H4 (cell line): ENCODE measurements at regions not wholly inside any gene's neighbourhood (a gene's known extent, or its start where the extent isn't known, plus 50 kb on each side); places are given as distances from the start of the nearest gene placed in this dataset.
A peak's percentile ranks its signal among the peaks of the same experiment; 100 is the strongest.
"Not testable (repeated sequence)": the region's sequence is repeated elsewhere in the genome, so short reads cannot be mapped to it uniquely, and the experiment has no call there.

Experiments
- DNase-seq: peaks from one replicate; pipeline ENCODE4 v3.0.0-alpha.2; 2015; ENCODE audit warnings: low spot score

DNA sequence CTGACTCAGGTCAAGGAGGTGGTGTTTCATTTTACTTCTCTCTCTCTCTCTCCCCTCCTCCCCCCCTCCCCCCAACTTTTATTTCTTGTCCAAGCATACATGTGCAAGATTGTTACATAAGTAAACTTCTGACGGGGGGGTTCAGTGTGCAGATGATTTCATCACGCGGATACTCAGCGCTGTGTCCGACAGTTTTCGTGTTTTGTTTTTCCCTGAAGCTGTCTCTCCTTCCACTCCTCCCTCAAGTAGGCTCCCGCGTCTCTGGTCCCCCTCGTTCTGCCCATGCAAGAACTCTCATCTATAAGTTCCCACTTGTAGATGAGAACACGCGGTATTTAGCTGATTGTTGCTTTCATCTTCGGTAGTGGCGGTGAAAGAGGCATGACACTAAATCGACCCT lies 111.0 kb upstream of the ANKRD30BL start:
- DNase-seq: no peak

DNA sequence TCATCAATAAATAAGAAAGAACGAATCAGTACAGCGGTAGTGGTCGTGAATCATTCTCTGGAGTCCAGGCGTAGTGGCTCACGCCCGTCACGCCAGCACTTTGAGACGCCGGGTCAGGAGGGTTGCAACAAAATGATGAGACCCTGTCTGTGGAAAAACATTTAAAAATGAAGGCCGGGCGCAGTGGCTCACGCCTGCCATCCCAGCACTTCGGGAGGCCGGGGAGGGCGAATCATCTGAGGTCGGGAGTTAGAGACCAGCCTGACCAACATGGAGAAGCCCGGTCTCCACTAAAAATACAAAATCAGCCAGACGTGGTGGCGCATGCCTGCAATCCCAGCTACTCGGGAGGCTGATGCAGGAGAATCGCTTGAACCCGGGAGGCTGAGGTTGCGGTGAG lies 111.8 kb upstream of the ANKRD30BL start:
- not testable (repeated sequence) for DNase-seq

DNA sequence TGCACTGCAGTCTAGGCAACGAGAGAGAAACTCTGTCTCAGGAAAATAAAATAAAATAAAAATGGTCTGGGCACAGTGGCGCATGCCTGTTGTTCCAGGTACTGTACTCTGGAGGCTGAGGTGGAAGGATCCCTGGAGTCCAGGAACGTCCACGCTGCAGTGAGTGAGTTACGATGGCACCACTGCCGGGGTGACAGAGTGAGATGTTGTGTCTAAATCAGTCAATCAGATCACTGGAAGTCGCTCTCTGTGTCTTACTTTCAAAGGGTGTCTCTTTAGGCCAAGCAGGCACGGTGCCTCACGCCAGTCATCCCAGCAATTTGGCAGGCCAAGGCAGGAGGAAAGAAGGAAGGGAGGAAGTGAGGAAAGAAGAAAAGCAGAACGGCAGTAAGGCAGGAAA lies 112.2 kb upstream of the ANKRD30BL start:
- no peak for DNase-seq

DNA sequence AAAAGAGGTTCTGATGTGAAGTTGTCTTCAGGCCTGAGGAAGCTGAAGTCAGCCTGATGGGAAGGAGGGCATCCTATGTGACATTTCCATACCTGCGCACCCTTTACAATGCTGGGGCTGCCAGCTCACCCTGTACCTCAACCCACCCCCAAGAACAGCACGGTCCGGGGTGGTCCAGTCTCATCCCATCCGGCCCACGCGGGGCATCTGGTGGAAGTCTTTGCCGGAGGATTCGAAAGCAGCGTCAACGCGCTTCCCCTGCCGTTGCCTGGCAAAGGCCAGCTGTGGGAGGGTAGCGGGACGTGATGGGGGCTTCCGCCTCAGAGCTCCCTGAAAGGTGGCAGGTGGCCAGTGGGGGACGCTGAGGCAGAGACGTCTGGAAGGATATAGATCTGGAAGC lies 113.6 kb upstream of the ANKRD30BL start:
- no peak for DNase-seq

DNA sequence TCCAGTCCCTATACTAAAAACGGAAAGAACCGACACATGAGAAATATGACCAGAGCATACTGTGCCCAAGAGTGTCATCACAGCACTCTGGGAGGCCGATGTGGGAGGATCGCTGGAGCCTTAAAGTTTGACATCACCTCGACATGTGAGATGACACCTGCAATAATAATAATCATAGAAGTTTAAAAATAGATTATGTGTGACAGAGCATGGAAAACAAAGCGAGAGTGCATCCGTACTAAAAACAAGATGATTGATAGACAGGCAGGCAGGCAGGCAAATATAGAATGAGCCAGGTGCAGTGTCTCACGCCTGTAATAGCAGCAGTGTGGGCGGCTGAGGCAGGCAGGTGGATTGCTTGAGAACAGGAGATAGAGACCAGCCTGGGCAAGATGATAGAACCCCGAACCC lies 114.8 kb upstream of the ANKRD30BL start:
- DNase-seq: no peak

DNA sequence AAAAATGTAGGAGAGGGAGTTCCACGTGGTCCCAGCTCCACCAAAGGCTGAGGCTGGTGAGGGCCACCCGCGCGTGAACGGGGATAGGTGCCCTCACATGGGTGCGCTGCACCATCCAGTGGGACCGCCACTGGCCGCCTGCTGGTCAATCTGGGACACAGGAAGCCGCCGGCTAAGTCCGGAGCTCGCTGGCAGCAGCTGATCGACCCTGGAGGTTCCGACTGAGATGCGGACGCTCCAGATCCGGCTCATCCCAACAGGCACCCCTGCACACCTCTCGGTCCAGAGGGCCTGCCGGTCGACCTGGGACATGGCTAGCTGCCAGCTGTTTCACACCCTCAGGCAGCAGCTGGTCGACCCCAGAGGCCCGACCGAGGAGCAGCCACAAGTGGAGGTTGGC lies 116.5 kb upstream of the ANKRD30BL start:
- DNase-seq: no peak

DNA sequence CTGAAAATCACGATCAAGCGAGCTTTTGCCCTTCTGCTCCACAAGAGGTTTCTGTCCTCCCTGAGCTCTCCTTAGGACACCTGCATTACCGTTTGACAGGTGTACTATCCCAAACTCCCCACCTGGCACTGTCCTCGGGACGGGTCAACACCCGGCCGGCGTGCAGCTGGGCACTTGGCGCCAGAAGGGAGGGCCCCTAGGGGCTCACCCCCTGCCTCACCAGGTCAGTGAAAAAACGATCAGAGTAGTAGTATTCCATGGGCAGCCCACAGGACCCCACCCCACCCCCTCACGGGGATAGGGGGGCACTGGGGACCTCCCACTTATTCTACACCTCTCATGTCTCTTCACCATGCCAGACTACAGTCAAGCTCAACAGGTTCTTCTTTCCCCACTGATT lies 117.6 kb upstream of the ANKRD30BL start:
- DNase-seq: no peak

DNA sequence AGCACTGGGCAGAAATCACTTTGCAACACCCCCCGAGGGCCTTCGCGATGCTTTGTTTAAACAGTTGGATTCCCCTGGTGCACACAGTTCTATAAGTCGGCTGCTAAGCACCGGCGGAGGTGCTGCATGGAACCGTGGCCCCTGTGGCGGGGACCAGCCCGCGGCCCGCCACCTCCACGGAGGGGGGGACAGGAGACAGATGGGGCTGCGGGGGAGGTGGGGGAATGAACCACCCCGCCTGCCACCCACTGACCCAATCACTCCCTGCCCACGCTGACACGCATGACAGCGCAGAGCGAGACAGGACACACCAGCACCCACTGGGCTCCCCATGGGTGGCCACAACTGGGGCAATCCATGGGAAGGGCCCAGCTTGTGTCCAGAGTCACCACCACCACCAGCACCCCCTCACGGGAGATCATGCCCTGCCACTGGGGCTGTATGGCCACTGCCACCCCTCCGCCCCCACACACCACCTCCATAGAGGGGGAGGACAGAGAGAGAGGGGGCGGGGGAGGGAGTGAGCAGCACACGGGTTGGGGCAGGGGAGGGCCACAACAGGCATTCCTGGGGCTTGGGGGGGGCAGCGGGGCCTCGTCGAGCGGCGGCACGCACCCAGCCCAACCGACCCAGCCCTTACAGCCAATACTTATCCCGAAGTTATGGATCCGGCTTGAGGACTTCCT lies 118.3 kb upstream of the ANKRD30BL start:
- DNase-seq: no peak

DNA sequence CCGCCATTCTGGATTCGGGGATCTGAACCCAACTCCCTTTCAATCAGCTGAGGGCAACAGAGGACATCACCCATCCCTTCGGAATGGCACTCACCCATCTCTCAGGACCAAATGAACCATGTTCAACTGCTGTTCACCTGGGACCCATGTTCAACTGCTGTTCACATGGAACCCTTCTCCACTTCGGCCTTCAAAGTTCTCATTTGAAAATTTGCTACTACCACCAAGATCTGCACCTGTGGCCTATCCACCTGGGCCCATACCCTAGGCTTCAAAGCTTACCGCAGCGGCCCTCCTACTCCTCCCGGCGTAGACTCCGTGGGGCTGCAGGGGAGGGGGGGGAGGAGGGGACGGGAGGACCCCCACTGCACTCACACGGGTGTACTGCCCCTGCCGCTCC lies 119.2 kb upstream of the ANKRD30BL start:
- DNase-seq: no peak

DNA sequence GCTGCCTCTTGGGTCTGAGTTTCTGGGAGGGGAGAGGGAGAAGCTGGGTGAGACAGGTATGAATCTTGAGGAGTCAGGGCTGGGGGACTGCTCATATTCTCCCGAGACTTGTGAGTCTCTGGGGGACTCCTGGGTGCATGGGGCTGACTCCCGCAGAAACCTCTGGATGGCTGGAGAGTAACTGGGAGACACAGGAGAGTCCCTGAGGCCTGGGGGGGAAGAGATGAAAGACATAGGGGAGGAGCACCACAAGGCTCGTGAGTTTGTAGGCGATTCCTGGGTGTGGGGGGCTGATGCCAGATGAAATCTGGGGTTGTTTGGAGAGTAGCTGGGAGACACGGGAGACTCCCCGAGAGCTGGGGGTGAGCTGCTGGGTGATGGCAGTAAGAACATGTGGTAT lies 120.4 kb upstream of the ANKRD30BL start:
- DNase-seq: not testable (repeated sequence)

DNA sequence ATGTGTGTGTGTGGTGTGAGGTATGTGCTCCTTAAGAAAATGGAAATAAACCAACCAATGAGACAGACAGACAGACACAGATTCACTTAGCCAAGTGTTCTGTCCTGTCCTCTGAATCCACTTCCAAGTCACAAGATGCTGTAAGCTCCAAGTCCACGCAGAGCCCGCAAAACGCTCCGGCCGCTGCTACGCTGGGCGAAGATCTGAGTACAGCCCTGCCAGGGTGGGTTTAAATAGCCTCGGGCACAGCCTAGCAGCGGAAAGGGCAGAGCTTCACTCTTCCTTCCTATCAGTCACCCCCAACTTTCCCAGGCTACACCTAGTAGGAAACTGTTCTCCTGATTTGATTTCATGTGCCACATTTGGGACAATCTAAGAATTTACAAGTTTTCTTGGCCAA lies 121.2 kb upstream of the ANKRD30BL start:
- no peak for DNase-seq

DNA sequence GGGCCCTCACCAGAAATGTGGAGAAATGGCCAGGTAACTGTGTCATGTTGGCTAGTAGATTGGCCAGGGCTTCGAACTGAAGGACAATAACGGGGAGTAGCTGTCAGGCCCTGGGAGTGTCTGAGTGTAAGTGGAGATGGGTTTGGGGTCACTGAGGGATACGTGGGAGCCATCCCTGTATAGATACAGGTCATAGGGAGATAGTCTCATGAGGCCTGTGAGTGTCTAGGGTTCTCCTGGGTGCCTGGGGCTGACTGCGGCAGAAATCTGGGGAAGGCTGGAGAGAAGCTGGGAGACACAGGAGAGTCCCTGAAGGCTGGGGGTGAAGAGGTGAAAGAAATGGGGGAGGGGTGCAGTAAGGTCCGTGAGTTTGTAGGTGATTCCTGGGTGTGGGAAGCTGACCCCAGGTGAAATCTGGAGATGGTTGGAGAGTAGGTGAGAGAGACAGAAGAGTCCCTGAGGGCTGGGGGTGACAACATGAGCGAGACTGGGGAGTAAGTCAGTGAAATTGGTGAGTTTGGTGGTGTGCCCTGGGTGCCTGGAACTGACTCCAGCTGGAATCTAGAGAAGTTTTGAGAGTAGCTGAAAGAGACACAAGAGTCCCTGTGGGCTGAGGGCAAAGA lies 124.6 kb upstream of the ANKRD30BL start:
- DNase-seq: not testable (repeated sequence)

DNA sequence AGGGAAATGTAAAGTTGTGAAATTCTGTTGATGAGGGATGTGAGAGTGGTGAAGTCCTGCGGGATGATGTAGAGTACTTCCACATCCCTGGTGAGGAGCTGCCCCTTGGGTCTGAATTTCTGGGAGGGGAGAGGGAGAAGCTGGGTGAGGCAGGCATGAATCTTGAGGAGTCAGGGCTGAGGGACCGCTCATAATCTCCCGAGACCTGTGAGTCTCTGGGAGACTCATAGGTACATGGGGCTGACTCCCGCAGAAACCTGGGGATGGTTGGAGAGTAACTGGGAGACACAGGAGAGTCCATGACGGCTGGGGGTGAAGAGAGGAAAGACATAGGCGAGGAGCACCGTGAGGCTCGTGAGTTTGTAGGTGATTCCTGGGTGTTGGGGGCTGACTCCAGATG lies 126.2 kb upstream of the ANKRD30BL start:
- peak; percentile 34 for DNase-seq

DNA sequence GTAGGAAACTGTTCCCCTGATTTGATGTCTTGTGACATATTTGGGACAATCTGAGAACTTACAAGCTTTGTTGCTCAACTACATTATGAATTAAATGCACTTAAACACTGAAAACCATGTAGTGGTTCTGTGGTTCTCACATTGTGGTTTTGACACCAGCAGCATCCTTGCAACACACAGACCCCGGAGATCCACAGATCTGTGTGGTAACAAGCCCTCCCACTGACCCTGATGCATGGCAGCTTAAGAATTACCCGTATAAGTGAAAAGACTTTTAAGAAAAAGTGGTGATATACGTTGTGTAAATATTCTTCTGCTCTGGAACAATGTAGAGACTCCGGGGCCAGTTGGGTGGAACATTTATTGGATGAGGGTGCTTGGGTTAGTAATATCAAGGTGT lies 127.4 kb upstream of the ANKRD30BL start:
- DNase-seq: not testable (repeated sequence)

DNA sequence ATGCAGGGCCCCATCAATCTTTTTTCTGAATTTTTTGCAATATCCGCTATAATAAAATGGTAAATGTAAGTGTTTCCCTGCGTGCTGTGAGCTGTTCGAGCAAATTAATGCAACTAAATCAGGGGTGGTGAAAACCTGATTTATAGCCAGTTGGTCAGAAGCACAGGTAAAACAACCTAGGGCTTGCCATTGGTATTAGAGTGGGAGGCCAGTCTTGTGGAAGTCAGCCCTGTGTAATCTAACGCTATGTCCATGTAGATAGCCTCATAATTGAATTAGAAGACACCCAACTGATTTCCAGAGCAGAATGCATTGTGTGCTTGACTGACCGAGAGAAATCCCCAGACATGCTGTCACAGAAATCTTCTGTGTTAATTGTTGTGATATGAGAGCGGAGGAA lies 126.8 kb upstream of the GPR39 start:
- DNase-seq: not testable (repeated sequence)

DNA sequence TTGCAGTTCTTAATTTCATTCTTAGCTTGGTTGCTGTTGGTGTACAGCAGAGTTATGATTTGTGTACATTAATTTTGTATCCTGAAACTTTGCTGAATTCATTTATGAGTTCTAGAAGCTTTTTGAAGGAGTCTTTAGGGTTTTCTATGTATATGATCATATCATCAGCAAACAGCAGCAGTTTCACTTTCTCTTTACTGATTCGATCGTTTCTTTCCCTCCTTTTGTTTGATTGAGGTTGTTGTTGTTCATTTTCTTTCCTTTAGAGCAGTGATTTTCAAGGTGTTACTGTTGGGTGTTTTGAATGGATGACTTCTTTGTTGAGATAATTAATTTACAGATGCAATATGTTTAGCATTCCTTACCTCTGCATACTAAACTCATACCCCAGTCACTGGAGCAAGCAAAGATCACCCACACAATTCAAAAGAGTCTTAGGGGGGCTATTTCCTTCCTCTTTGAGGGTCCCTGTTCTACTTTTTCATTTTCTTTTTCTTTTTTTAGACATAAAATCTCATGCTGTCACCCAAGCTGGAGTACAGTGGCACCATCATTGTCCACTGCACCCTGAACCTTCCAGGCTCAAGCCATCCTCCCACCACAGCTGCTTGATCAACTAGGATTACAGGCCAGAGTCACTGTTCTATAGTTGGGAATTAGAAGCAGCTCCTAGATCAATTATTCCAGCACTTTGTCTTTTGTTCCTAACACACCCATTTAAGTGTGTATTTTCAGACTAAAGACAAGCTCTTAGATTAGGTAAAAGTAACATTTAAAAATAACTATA lies 115.8 kb upstream of the GPR39 start:
- not testable (repeated sequence) for DNase-seq

DNA sequence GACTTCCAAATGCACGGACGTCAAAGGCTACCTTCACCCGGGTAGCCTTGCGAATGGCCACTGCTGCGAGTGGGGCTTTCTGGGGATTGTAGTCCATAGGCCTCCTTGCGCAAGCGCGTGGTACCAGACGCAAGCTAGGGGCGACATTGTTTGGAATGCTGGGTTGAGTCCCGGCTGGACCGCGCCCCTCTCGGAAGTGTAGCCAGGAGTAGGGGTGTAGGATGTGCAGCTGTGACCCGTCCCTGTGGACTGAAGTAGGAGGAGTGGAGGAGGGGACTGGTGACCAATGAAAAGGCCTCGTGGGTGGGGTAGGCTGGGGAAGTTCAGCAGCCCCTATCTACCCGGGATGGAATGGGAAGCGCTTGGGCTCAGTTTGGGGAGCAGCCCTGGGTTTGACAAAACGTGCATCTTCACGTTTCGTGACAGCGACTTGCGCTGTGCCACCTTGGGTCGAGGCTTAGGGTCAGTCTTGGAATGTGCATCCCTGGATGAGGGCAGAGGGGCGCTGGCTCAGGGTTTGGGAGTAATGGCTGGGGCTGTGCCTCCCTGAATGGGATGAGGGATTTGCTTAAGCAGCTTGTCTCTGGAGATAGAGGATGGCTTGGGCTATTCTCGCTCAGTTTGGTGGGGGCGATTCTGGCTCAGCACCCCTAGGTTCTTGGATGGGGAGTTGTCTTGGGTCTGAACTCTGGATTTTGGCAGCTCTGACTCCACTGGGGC lies 111.8 kb upstream of the GPR39 start:
- not testable (repeated sequence) for DNase-seq

DNA sequence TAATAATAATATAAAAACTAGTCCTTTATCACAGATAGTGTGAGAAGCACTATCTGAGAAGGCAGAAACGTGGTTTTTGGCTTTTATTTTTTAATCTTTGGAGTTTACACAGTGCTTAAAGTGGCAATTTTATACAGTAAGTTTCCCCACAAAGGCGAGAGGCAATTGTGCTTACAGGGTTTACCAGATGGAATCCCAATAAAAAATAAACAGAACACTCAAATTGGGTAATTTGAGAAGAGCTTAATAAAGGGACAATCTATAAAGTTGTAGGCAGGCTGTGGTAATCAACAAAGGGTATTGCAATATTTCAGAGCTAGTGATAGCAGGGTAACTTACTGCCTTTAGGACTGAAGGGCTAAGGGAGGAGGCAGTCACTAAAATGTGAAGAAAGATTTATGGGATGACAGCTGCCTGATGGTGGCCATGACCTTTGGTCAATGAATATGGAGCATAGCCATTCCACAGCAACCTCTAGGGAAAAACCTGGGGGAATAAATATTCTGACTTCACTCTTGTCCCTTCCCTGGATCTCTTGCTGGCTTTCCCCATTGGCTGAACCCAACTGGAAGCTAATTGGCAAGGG lies 108.9 kb upstream of the GPR39 start:
- DNase-seq: not testable (repeated sequence)

DNA sequence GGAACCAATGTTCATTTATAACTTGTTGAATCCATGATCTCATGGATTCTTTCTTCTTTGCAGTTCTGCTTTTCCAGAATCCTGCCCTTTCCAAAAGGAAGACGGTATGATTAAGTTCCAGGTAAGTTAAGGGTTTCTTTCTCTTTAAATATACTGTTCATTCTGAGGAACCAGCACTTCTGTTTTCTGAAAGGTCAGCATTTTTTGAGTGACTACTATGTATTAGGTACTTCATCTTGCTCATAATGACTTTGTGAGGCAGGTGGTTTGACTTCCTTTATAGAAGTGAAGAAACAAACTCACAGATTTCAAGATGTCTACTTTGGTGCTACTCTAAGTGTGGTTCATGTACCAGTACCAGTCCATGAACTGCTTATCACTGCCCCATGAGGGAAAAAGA lies 107.4 kb upstream of the GPR39 start:
- not testable (repeated sequence) for DNase-seq

DNA sequence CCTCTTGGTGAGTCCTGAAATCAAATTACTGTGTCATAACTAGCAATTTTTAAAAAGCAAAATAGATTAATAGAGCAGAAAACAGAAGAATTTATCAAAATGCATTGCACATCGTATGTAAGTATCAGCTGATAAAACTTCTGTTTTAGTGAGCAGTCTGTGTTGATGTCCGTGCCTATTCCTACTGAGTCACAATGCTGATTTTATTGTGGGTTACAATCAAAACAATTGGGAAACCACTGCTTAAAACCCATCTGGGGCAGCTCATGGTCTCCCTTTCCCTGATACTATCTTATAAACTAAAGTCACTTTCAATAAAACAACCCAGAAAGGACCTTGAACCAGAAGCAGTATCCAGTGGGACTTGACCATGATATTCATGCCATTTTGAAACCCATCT lies 101.1 kb upstream of the GPR39 start:
- DNase-seq: peak; percentile 15

DNA sequence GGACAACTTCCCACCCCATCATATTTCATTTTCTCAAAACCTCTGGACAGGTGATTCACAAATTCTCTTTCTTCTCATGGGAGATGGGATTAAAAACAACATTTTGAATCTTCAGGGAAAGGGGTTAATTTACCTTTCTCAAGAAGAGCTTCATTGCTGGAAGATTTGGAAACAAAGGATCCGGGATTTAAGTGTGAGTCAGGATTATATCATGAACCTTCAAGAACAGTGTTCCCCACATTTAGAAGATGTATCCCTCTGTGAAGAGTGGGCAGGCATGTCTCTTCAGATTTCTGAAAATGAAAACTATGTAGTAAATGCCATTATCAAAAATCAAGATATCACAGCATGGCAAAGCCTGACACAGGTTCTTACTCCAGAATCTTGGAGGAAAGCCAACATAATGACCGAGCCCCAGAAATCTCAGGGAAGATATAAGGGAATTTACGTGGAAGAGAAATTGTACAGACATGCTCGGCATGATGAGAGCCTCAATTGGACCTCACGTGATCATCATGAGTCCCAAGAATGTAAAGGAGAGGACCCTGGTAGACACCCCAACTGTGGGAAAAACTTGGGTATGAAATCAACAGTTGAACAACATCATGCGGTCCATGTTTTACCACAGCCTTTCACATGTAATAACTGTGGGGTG lies 99.5 kb upstream of the GPR39 start:
- not testable (repeated sequence) for DNase-seq
